GM19452 (cell line): ENCODE measurements at regions not wholly inside any gene's neighbourhood (a gene's known extent, or its start where the extent isn't known, plus 50 kb on each side); places are given as distances from the start of the nearest gene placed in this dataset.

Experiments used
- ATAC-seq: cut with Tn5 transposase; IDR thresholded peaks from one replicate; pipeline ENCODE4 v1.9.1; 2021; ENCODE audit not compliant: unreplicated experiment

DNA sequence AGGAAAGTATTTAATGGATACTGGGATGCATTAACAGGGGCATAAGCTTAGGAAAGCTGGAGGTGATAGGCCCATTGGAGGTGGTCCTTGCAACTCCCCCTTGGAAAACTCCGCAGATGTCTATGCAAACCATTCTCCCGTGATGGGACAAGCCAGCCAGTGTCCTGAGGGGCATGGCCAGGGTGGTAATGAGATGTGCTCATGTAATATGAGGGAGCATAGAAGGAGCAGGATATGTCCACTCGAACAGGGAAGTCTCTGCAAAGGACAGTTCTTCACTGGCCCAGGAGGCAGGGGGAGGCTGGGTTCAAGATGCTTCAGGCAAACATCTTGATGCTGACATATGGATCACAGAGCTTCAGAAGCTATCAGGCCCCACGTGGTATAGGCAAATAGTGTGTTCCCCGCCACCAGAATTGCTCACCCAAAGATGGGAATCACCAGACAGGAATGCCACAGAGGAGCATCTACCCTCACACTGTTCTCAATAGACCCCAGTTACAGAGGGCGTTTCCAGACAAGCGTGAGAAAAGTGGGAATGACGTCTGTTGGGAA, 201.6 kb upstream of the CDH4 start:
- ATAC-seq = no peak

DNA sequence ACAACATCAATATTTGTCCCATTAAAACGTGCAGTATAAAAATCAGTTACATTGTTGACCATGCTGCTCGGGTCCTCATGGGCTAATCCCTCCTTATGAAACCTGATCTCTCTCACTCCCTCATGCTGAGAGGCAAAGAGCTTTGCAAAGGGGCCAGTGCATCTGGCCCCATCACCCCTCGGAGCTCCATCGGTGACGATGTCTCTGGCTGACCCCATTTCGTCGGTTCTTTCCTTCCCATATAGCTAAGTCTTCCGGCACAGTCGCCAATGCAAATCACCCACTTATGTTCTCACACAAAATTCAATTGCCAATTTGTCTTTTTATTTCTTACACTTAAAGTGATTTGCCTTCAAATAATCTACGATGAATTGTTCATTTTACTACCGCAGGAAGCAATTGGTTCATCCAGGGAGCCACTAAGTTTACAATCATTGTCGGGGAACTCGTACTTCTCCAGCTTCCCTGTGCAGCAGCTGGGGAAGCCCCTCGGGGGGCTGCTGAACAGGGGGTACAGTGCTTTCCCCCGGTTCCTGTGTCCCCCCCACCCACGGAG, 199.8 kb upstream of the CDH4 start:
- ATAC-seq = no peak

DNA sequence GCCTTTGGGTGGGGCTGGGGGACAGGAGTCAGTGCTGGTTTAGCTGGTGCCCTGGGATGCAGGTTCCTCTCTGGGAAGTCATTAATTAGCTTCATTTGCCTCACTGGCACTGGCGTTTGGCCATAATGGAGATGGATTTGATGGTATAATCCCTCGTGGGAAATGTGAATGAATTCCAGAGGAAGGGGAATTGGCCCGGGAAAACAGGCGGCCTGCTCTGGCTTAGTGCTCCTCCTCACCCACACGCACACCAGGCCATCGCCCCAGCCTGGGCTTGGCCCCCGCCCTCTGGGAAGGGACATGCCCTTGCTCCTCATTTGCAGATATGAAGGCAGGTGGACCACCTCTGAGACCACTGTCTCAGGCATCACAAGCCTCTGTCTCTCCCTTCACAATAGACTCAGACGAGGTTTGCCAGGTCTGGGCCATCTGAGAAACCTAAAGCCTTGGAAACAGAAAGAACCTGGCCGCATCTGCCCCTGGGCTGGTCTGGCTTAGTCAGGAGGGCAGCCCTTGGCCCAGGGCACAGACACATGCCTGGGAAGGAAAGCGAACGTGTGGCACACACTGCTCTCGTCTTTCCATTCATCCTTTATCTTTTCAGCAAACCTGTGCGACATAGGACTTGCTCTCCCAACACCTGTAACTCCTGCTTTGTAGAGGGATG, 199.2 kb upstream of the CDH4 start:
- no peak for ATAC-seq

DNA sequence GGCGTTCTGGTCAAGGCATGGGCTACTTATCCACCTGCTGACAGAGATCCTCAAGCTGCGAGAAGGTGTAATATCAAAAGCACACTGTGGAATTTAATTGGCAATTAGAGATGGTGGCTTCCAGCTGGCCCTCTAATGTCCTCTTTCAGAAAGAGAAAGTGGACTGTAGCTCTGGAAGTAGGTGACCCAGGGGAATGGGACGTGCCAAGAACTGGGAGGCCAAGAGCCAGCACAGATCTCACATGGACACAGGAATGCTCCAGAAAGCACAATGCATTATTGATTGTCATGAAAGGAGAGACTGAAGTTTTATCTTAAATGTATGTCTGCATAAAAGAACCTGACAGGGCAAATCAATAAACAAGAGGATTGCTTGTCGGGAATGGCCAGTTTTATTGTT, 198.6 kb upstream of the CDH4 start:
- no peak for ATAC-seq

DNA sequence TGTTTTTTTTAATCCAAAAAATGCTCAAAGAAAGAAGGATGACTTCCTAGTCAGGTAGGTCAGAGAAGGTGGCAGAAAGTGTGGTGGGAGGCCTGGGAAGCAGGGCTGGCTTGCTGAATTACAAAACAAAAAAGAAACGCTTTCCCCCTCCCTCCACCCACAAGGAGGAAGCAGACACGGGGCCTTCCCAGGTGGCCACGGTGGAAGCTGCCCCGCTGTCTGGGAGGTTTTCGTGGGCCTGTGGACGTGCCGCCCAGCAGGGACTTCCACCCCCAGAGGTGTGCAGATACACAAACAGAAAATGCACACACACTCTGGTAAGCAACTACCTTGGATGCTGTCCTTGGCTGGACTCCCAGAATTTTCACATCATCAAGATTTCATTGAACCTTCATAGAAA, 198.2 kb upstream of the CDH4 start:
- no peak for ATAC-seq

DNA sequence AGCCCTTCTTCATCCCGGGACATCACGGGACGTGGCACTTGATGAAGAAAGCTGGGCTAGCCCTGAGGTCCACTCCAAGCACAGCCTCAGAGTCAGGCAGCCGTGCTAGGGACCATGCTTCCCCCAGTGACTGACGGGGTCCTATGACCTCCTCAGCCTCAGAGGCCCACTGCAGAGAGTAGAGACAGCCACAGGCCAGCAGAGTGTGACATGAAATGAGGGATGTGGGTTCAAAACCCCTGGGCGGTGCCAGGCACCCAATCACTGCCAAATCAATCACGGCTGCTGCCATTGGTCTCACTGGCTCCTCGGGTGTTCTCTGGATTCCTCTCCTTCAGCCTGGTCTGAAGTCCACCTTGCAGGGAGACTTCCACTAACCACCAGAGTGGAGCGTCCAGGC, 197.7 kb upstream of the CDH4 start:
- no peak for ATAC-seq

DNA sequence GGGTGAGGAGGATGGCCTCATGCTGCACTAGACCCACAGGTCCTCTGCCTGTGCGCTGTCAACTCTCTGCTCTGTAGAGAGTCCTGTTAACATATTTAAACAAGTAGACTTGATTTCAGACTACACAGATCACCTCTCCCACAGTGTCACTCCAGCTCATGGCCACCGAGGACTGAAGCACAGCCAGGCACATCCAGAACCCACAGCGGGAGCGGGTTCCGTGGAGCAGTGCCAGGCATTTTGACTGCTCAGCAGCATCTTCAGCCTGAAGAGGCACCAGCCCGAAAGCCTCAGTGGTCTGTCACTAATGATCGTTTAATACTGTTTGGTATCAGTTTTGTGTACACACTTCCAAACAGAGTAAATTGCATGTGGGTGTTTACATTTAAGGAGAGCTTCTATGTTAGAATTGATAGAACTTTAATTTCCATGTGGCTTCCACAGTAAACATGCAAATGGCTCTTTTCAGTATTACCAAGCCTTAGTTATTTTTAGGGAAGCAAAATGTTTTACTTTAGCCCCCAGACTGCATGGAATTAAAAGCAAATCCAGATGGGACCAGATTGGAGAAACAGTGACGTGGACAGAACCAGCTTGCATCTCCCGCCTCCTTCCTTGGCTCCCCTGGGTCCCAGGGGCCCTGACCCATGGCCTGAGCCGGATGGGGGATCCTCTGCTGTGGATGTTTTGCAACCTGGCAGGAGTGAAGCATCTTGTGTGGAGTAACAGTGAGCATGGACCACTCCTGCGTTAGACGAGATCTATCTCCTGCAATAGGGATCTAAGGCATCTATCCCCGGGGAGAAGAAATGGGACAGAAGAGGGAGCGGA, 196.7 kb upstream of the CDH4 start:
- no peak for ATAC-seq

DNA sequence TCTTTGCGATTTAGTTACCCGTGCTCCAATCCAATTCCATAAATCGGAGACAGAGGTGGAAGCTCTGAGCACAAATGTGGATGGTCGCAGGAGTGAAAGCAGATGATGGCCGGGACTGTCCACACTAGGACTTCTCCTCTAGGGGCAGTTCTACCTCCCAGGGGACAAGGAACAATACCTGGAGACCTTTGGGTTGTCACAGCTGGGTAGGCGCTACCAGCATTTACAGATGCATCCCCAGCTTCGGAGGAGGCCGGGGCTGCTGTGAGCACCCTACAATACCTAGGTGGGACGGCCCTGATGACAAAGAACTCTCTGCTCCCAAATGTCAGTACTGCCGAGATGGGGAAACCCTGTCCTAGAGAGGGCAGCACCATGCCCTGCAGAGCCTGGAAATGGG, 195.9 kb upstream of the CDH4 start:
- ATAC-seq = no peak

DNA sequence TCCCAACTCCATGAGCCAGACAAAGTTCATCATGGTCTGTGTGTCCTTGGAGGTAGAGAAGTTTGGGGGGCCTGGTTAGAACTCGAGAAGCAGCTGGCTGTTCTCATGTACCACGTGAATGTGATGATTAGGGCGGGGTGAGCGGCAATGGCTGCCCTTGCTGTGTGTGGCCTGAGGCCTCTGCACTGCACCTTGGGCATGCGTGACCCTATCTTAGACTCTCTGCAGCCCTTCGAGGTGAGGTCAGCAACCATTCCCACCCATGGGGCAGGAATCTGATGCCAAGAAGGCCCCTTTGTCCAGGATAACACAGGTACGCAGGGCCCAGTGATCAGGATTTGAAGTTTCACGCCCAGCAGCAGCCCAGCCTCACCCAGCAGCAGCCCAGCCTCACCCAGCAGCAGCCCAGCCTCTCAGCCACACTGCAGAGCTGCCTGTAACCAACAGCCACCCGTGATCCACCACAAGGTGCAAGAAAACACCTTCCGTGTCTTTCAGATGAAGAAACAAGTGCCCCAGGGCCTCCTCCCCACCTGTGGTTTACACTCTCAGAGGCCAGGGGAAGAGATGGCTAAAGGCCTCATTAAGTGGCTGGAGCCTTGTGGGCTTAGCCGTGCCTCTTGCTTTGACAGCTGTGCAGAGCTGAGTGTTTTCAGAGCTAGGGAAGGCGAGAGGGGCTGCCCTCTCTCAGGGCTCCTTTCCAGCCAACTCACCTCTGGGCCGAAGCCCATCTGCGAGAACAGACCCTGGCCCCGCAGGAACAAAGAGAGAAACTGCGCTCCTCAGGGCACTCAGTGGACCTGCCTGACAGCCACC, 195.2 kb upstream of the CDH4 start:
- ATAC-seq = no peak

DNA sequence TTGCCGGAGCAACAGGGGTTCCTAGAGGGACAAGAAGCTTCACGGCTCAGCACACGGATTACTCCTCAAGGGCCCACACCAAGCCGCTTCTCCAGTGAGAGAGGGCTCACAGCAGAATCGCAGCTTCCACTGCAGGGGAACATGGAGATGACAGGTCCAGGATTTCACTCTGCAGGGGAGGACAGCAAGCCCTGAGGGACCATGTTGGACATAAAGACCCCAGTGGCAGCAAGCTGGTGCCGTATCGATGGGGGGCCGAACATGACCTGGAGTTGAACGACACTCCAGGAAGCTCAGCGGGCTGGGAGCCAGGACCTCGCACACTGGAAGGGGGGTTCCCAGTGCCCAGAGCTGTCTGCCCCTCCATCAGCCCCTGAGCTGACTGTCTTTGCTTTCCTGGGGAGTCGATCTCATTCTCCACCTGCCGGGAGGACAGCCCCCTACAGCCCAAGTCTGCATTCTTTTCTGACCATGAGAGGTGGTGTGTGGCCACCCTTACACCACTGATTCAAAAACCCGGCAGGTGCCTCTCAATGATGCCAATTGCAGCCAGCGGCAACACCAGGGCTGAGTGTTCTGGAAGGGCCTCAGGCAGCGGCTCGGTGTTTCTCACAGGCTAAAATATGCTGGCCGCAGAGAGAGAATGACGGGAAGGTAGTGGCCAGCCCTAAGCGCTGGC, 194.5 kb upstream of the CDH4 start:
- no peak for ATAC-seq

DNA sequence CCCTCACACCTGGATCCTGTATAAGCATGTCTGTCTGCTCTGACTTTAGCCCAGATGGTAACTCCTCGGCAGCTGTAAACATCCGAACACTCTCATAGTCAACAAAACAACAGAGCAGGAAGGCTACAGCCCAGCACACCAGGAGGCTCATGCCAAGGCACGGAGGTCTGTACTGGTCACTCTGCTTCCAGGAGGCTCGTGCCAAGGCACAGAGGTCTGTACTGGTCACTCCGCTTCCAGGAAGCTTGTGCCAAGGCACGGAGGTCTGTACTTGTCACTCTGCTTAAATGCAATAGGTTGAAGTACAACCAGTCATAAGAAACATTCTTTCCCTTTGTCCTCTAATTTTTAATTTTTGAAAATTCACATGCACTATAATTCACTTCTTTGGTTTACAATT, 190.1 kb upstream of the CDH4 start:
- ATAC-seq = no peak

DNA sequence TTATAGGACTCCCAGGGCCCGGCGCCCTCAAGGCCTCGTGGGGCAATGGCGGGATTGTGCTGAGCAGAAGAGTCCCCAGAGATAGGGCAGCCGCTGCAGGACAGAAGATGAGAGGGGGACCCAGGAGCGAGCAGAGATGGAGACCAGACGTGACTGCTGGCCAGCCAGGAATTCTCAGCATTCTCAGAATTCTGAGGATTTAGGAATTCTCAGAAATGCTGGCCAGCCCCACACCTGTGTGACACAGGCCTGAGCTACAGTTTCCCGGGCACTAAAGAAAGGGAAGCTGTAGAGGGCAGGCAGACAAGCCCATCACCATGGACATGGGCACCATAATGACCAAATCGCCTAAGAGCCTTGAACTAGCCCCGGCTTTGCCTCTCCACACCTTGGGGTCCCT, 186.2 kb upstream of the CDH4 start:
- ATAC-seq = no peak

DNA sequence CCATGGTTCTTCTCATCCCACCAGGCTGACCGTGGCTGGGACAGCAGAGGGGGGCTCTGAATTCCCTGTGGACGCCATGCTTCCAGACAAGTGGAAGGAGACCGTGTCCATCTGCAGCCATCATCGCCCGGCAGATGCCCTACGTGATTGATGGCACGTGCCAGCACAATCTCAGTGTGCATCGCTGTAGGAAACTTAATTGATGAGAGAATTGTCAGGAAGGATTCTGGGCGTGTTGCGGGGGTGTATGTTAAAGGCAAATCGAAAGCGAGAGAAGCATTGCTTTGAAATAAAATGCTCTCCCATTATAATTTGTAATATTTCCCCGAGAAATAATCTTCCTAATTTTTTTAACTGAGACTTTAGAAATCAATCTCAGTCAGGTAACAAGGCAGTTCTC, 185.5 kb upstream of the CDH4 start:
- no peak for ATAC-seq

DNA sequence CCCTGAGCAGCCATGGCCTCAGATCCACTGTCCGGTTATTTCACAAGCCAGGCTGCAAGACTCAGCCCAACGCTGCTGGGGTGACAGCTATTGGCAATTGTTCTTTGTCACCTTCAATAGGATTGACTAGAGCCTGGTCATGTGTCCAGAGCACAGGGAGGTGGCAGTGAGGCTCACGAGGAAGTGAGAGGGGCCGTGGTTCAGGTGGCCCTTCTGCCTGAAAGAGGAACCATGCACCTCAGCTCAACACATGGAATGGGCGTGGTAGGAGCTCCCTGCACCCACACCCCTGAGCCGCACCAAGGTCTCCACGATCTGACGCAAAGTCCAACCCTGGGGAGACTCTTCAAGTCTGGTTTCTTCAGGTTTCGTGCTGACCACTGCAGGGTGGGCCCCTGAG, 184.8 kb upstream of the CDH4 start:
- ATAC-seq = no peak

DNA sequence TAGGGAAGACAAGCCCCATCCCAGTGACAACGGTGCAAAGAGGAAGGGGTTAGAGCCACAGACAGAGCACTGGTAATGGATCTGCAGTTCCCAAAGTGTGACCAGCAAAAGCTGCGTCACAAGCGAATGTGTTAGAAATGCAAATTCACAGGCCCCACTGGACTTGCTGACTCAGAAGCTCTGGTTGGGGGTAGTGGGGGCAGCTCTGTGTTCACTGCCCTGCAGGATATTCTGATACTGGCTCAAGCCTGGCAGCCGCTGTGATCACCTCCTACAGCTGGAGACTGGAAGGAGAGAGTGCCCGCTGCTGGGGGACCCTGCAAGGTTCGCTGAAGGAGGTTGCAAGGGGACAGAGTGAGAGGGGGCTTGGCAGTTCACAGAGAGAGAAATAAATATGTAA, 179.7 kb upstream of the CDH4 start:
- ATAC-seq = no peak

DNA sequence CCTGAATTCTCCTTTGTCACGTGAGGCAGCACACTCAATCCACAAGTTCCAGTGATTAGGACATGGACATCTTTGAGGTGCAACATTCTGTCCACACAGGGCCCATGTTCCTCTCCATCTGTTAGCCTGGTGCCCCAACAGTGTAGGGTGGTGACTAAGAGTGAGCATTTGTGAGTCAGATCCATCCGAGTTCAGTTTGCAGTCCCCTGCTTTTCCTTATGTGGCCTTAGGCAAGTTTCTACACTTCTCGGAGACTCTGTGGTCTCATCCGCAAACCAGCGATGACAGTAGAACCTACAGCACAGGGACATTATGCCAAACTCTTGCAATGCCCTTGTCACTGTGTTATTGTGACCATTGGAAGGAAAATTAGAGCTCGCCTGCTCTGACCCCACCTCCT, 178.7 kb upstream of the CDH4 start:
- no peak for ATAC-seq

DNA sequence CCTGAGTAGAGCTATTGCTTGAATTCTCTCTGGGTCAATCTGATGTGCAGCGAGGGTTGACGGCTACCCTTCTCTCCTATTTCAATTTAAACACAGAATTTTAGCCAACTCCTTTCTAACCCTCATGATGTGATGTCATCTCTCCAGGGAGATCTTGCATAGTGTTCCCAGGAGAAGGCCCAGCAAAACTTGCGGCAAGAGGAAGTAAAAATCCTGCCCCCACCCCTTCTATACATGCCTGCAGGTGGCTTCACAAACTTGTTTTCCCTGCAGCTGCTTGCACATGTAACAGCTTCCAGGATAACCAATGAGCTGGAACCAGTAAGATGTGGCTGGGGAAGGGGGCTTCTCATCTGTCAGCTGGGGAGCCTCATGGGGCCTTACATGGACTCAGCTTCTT, 169.3 kb upstream of the CDH4 start:
- no peak for ATAC-seq

DNA sequence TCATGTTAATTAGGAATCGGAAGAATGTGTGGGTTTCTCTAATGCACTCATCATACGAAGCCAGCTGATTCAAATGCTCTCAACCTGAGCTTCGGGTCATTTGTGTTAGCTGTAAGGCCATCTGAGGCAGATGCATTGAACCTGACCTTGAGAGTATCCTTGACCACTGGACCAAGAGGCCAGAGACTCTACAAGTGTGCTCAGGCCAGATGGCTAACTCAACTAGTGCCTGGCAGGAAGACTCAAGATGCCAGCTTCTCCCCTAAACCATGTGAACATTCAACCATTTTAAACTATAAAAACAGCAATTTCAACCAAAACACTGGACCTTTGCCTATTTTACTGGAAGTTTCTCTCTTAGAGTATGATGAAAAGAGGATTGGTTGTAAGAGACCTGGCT, 168.6 kb upstream of the CDH4 start:
- ATAC-seq = no peak

DNA sequence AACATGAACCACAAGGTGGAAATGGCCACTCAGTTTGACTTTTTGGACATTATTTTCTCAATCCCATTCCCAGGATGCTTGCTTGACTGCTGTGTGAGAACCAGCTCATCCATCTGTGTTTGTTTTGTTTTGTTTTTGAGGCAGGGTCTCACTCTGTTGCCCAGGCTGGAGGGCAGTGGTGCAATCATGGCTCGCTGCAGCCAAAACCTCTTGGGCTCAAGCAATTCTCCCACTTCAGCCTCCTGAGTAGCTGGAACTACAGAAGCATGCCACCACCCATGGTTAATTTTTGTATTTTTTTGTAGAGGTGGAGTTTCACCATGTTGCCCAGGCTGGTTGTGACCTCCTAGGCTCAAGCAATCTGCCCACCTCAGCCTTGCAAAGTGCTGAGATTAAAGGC, 166.0 kb upstream of the CDH4 start:
- no peak for ATAC-seq

DNA sequence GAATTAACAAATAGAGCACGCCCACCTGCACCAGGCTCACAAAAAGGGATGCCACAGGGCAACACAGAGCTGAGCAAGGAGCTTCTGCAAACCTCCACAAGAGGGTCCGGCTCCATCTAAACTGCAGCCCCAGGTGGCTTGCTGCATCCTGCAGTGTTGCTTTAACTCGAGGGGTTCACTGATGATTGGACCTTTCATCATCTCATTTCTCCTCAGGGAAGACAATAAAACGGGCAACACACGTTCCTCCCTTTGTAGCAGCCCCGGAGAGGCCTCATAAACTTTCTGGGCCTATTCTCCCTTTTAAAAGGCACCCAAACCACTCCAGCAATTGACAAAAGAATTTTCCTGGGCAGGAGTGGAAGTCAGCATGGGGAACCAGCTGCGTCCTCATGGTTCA, 161.5 kb upstream of the CDH4 start:
- ATAC-seq = no peak

DNA sequence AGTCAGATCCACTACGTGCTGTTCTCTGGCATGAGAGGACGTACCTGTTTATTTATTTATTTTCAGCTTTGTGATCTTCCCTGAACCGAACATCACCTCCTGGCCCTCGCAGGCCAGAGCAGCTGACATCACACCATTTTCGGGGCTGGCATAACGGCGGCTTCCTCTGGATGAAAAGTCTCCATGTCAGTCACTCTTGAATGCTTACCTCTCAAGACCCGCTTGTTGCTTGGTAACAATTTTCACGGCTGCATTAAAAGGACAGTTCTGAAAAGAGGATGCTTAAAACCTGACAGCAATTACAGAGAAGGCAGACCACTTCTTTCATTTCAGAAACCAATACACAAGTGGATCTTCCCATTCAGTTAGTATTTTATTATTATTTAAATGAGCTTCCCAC, 159.8 kb upstream of the CDH4 start:
- ATAC-seq = no peak
